Pancreas (tissue), 10 donors: ENCODE measurements at regions not wholly inside any gene's neighbourhood (a gene's known extent, or its start where the extent isn't known, plus 50 kb on each side); places are given as distances from the start of the nearest gene placed in this dataset.
A peak's percentile ranks its signal among the peaks of the same experiment; 100 is the strongest.

Experiments
- ATAC-seq, 4 donors: fragments of 200-7000 bp; cut with Tn5 transposase; one replicate each; pipeline versions ENCODE4 v1.8.0 to v1.9.1; 2020; ENCODE audit warnings: mild to moderate bottlenecking in 4 of 4, moderate library complexity in 4 of 4
- DNase-seq, 6 donors: peaks; one replicate each; pipeline ENCODE4 v3.0.0-alpha.2; 2020
- FAIRE-seq: peaks from 2 replicates; lab custom pipeline; 2012; peaks lifted over from hg19 to GRCh38; lab: Jason Lieb, UNC
- H3K27ac ChIP-seq, 4 donors: fragments of 200-600 bp; sonication (generic); 1 replicate in 3 of 4; 2 replicates in 1 of 4; pipeline versions ENCODE4 v1.5.0 to v1.8.0; 2020
- H3K27me3 ChIP-seq, 4 donors: fragments of 200-600 bp; one replicate each; pipeline ENCODE4 v1.8.0; 2021
- H3K36me3 ChIP-seq, 3 donors: fragments of 200-600 bp; sonication (generic) in 1 of 3; one replicate each; pipeline versions ENCODE4 v1.5.0 to v1.8.0; 2020 to 2021
- H3K4me1 ChIP-seq, 3 donors: fragments of 200-600 bp; one replicate each; pipeline ENCODE4 v1.8.0; 2021
- H3K4me3 ChIP-seq, 4 donors: fragments of 200-600 bp; sonication (generic) in 2 of 4; one replicate each; pipeline versions ENCODE4 v1.5.0 to v1.8.0; 2020 to 2021
- H3K9me3 ChIP-seq, 4 donors: fragments of 200-600 bp; one replicate each; pipeline ENCODE4 v1.8.0; 2021
- WGBS, 2 donors: extraction: QIAGEN DNeasy Blood & Tissue Kit; methylation state at CpG; one replicate each; pipeline ENCODE4 v1.1.7; 2013; 5-methylcytosine and 5-hydroxymethylcytosine counted together
- intact Hi-C, 3 donors: fragments of 100-400 bp; cut with DNase I; formaldehyde crosslinking; loops; one replicate each; pipeline versions ENCODE4 v1.11.1 to v1.14.2; 2022
- TF ChIP-seq, protein P1 (sequence below), 4 donors: fragments of 200-600 bp; sonication (generic) in 3 of 4; IDR thresholded peaks; one replicate each; pipeline versions ENCODE4 v1.5.0 to v1.8.0; 2021; ENCODE audit warnings: antibody characterized with exemption in 4 of 4
- donor health status: healthy with polysubstance abuse.
- donor health status: DM: no; HTN: no; CAD: no; lungs with moderate emphysema.
- donor health status: DM: no; HTN: no; CAD: no.
- donor health status: control.
- donor health status: control.
- donor health status: Bipolar disorder and iron deficiency.
- donor health status: DM: yes; HTN: yes; CAD: no.
- donor health status: DM: no; HTN: no; CAD: no.
- donor health status: DM: no; HTN: no; CAD: no.
- donor health status: DM: yes; HTN: yes; CAD: no.

DNA sequence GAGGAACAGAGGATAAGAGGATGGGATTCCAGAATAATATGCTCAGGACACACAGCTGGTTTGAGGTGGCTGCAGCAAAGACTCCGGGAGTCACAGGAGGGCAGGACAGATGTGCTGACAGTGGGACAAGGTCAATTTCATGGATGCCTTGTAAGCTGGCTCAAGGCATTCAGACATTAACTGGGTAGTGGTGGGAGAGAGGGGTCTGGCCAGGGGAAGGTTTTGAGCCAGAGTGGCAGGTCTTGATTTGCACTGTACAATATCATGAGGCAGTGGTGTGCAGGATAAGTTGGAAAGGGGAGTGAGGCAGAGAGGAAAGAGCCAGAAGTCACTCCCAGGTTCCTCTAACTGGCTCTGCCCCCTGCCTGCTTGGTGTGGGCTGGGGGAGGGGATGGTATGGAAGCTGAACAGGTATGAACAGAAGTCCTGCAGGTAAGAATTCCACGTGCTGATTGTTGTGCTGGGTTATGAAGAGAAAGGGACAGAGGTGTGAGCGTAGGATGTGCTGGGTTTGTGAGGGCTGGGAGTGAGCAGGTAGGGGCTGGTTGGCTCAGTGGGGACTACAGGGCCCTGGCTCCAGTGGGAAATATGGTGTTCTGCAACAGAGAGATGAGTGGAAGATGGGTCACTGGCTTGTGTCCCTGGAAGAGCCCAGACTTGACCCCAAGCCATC, 141.7 kb upstream of the COPS8 start:
- Histone ChIP-seq H3K4me3 (no peak overlapping the region), H3K4me1 (no peaks in the 10 kb centered on the region), H3K27ac (no peak overlapping the region), H3K36me3 (no peaks in the 10 kb centered on the region), H3K27me3 (no peaks in the 10 kb centered on the region), H3K9me3 (no peaks in the 10 kb centered on the region)
- TF ChIP-seq, protein P1, sequence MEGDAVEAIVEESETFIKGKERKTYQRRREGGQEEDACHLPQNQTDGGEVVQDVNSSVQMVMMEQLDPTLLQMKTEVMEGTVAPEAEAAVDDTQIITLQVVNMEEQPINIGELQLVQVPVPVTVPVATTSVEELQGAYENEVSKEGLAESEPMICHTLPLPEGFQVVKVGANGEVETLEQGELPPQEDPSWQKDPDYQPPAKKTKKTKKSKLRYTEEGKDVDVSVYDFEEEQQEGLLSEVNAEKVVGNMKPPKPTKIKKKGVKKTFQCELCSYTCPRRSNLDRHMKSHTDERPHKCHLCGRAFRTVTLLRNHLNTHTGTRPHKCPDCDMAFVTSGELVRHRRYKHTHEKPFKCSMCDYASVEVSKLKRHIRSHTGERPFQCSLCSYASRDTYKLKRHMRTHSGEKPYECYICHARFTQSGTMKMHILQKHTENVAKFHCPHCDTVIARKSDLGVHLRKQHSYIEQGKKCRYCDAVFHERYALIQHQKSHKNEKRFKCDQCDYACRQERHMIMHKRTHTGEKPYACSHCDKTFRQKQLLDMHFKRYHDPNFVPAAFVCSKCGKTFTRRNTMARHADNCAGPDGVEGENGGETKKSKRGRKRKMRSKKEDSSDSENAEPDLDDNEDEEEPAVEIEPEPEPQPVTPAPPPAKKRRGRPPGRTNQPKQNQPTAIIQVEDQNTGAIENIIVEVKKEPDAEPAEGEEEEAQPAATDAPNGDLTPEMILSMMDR (IDR thresholded peaks at IDR 0.05) = no peak
- DNase-seq = no peak
- no peak for FAIRE-seq
- intact Hi-C loops = no loop called here
- 70 to 71% methylated on average over 3 of the region's 3 CpGs for WGBS, 2 donors
- ATAC-seq = no peak

DNA sequence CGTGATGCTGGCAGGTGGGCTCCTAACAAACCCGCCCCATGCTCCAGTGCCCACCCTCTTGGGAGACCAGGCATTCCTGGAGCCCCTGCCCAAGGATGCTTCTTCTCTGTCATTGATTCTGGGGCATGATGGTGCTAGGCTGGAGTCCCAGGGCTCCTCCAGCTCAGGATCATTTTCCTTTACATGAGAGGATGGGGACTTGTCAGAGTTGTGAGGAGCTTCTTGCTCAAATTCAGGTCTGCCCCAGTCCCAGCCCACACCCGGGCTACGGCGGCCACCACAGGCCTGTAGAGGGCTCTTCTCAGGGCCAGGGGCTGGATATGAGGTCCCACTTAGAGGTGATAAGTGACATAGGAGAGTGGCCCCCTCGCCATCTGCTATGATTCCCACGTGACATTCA, 141.1 kb upstream of the COPS8 start:
- no peaks in the 10 kb centered on the region for H3K9me3 ChIP-seq
- H3K27me3 ChIP-seq = no peaks in the 10 kb centered on the region
- ATAC-seq = no peak
- no peaks in the 10 kb centered on the region for H3K4me1 ChIP-seq
- H3K4me3 ChIP-seq = no peak overlapping the region
- intact Hi-C loops = no loop called here
- no peak overlapping the region for H3K27ac ChIP-seq
- WGBS, 2 donors = 86 to 96% methylated on average over 7 of the region's 7 CpGs
- TF ChIP-seq, protein P1 (IDR thresholded peaks at IDR 0.05) = no peak
- DNase-seq = no peak
- H3K36me3 ChIP-seq = no peaks in the 10 kb centered on the region
- FAIRE-seq = no peak

DNA sequence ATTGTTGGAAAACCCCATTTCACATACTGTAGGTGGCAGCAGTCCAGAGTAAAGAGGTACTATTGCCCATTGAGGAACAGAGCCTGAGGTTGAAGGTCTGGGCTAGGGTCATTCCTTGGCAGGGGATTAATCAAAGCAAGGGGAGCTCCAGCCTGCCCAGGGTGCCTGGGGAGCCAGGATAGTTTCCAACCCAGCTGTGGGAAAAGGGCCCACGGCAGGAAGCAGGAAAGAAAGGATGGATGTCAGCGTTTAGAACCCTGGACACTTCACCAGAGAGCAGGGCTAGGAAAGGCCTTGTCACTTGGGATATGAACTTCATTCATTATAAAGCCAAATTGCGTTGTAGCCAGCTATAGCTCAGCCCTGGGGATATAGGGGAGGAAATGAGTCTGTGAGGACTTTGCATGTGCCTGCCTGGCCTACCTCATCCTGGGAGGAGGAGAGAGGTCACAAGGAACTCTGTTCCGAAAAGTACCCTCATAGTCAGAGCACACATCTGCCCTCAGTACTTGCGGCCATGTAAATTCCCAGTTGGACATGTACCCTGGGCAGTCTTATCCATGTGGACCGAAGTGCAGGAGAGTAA, 140.2 kb upstream of the COPS8 start:
- DNase-seq (no peak), ATAC-seq (peak in 1 of 4 donors; percentile 13), FAIRE-seq (no peak)
- no peaks in the 10 kb centered on the region for H3K9me3 ChIP-seq
- TF ChIP-seq, protein P1 (IDR thresholded peaks at IDR 0.05) = no peak
- no peaks in the 10 kb centered on the region for H3K27me3 ChIP-seq
- WGBS, 2 donors = 87 to 93% methylated on average over 6 of the region's 6 CpGs
- intact Hi-C loops = no loop called here
- H3K27ac ChIP-seq = no peak overlapping the region
- H3K36me3 ChIP-seq = no peaks in the 10 kb centered on the region
- no peak overlapping the region for H3K4me3 ChIP-seq
- no peaks in the 10 kb centered on the region for H3K4me1 ChIP-seq

DNA sequence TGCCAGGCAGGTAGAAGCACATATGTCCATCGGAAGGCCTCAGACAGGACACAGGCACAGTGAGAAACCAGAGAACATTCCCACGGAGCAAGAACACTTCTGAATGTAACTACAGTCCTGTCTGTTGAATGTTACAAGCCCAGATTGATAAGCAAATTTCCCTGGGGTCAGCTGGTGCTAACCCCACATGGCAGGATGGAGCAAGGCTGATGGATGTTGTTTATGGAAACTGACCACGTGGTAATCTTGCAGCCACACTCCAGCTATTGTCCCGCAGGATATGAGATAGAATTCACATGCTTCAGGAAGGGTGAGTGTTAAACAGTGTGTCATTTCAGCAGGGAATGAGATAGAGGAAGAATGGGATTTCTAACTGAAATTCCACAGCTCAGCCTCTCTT, 138.8 kb upstream of the COPS8 start:
- Histone ChIP-seq H3K36me3 (no peaks in the 10 kb centered on the region), H3K27me3 (no peaks in the 10 kb centered on the region), H3K9me3 (no peaks in the 10 kb centered on the region), H3K4me1 (no peaks in the 10 kb centered on the region), H3K27ac (no peak overlapping the region), H3K4me3 (no peak overlapping the region)
- DNase-seq (no peak), FAIRE-seq (no peak), ATAC-seq (no peak)
- WGBS, 2 donors = 66 to 69% methylated on average over 4 of the region's 4 CpGs
- TF ChIP-seq, protein P1 (IDR thresholded peaks at IDR 0.05) = no peak
- intact Hi-C loops = no loop called here

DNA sequence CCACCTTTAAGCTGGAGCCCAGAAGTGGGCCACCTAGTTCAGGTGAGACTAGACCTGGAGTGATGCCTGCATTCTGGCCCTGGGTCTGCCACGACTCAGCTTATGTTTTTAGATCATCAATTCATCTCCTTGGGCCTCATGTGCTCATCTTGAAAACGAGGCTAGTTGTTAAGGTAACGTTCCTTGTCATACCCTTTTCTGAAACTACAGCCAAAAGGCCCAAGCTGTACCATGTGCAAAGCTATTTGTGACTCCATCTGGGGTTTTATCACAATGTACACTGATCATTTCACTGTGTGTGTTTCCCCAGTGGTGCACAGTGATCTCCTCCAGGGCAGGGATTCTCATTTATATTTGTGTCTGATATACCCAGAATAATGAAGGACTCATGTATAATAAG, 138.4 kb upstream of the COPS8 start:
- Histone ChIP-seq H3K27ac (no peak overlapping the region), H3K4me1 (no peaks in the 10 kb centered on the region), H3K9me3 (no peaks in the 10 kb centered on the region), H3K36me3 (no peaks in the 10 kb centered on the region), H3K27me3 (no peaks in the 10 kb centered on the region), H3K4me3 (no peak overlapping the region)
- no peak for ATAC-seq
- 77 to 87% methylated on average over 3 of the region's 3 CpGs for WGBS, 2 donors
- TF ChIP-seq, protein P1 (IDR thresholded peaks at IDR 0.05) = no peak
- FAIRE-seq = no peak
- intact Hi-C loops = no loop called here
- no peak for DNase-seq
